ENCODE measurements at regions not wholly inside any gene's neighbourhood (a gene's known extent, or its start where the extent isn't known, plus 50 kb on each side); places are given as distances from the start of the nearest gene placed in this dataset.

GRCh38 chr1:209086486-209087192 is 496.9 kb upstream of the CAMK1G start:
- H3K27ac ChIP-seq (replicated peaks in 1 of 4), result no peak overlapping the region
- 73% methylated on average over 6 of the region's 6 CpGs for WGBS
- H3K4me3 ChIP-seq, result no peak overlapping the region
- no peaks in the 10 kb centered on the region for H3K36me3 ChIP-seq
- intact Hi-C loops (cut with DNase I), result no loop called here
- TF ChIP-seq POLR2AphosphoS5 (IDR thresholded peaks at IDR 0.05) (no peak), POLR2A (IDR thresholded peaks at IDR 0.05; ENCODE audit: low read depth) (no peak), CTCF (IDR thresholded peaks at IDR 0.05) (no peak), EP300 (IDR thresholded peaks at IDR 0.05) (no peak)
- no peaks in the 10 kb centered on the region for H3K4me1 ChIP-seq
- H3K9me3 ChIP-seq, result no peaks in the 10 kb centered on the region
- no peaks in the 10 kb centered on the region for H3K27me3 ChIP-seq
- DNase-seq (ENCODE audit: extremely low spot score), result no peak

- Histone ChIP-seq H3K36me3 (no peaks in the 10 kb centered on the region), H3K27ac (replicated peaks in 1 of 4) (no peak overlapping the region), H3K27me3 (no peaks in the 10 kb centered on the region), H3K4me1 (no peaks in the 10 kb centered on the region), H3K4me3 (no peak overlapping the region), H3K9me3 (no peaks in the 10 kb centered on the region)
- intact Hi-C loops (cut with DNase I), result no loop called here
- DNase-seq (ENCODE audit: extremely low spot score), result no peak
- no peak for TF ChIP-seq POLR2AphosphoS5 (IDR thresholded peaks at IDR 0.05)
- TF ChIP-seq POLR2A (IDR thresholded peaks at IDR 0.05; ENCODE audit: low read depth), result no peak
- no peak for TF ChIP-seq EP300 (IDR thresholded peaks at IDR 0.05)
- no peak for TF ChIP-seq CTCF (IDR thresholded peaks at IDR 0.05)
These were observed 489.1 kb upstream of the CAMK1G start for GRCh38 chr1:209094384-209094783.

- DNase-seq (ENCODE audit: extremely low spot score), result no peak
- no peaks in the 10 kb centered on the region for H3K9me3 ChIP-seq
- no peaks in the 10 kb centered on the region for H3K36me3 ChIP-seq
- TF ChIP-seq POLR2AphosphoS5 (IDR thresholded peaks at IDR 0.05), result no peak
- no peak for TF ChIP-seq EP300 (IDR thresholded peaks at IDR 0.05)
- TF ChIP-seq POLR2A (IDR thresholded peaks at IDR 0.05; ENCODE audit: low read depth), result no peak
- TF ChIP-seq CTCF (IDR thresholded peaks at IDR 0.05), result no peak
- WGBS, result 69% methylated on average over 9 of the region's 9 CpGs
- no peaks in the 10 kb centered on the region for H3K27me3 ChIP-seq
- H3K4me1 ChIP-seq, result no peaks in the 10 kb centered on the region
- no peak overlapping the region for H3K4me3 ChIP-seq
- intact Hi-C loops (cut with DNase I), result no loop called here
- no peak overlapping the region for H3K27ac ChIP-seq (replicated peaks in 1 of 4)
These were observed 487.6 kb upstream of the CAMK1G start for GRCh38 chr1:209095627-209096595.

GRCh38 chr1:209100460-209100859 is 483.1 kb upstream of the CAMK1G start:
- Histone ChIP-seq H3K9me3 (no peaks in the 10 kb centered on the region), H3K4me3 (no peak overlapping the region), H3K4me1 (no peaks in the 10 kb centered on the region), H3K36me3 (no peaks in the 10 kb centered on the region), H3K27ac (replicated peaks in 1 of 4) (no peak overlapping the region), H3K27me3 (no peaks in the 10 kb centered on the region)
- DNase-seq (ENCODE audit: extremely low spot score), result no peak
- intact Hi-C loops (cut with DNase I), result no loop called here
- 90% methylated on average over 5 of the region's 5 CpGs for WGBS
- no peak for TF ChIP-seq POLR2AphosphoS5 (IDR thresholded peaks at IDR 0.05)
- no peak for TF ChIP-seq POLR2A (IDR thresholded peaks at IDR 0.05; ENCODE audit: low read depth)
- no peak for TF ChIP-seq CTCF (IDR thresholded peaks at IDR 0.05)
- TF ChIP-seq EP300 (IDR thresholded peaks at IDR 0.05), result no peak
